ENCODE measurements at regions not wholly inside any gene's neighbourhood (a gene's known extent, or its start where the extent isn't known, plus 50 kb on each side); places are given as distances from the start of the nearest gene placed in this dataset.

DNA sequence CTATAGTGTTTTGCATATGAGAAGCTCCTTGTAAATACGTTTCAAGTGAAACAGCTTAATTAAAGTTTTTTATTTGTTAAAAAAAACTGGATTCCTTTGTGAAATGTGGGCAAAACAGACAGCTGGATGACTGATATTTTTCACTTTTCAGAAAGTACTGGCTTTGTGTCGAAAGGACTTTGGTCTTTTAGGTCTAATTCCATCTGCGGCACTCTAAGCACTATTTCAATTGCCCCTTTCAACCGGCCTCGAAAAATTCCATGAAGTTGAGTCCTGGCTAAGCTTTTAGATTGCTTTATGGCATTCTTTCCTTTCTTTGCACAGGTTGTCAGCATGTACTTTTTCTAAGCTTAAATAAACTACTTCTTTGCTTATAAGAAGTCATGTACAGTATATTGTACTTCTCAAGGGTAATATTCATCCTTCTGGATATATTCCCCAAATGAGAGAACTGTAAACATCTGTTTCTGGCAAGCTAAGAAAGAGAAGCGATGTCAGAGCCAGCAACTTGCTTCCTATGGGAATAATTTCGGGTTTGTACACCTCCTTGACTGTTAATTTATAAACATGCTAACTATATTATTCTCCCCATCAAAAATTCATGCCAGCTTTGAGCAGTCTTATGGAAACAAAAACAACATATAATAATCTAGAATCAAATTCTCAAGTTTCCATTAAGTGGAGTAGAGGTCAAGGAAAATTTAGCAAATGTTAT is 611.3 kb downstream of the ETNK1 start:
- TF ChIP-seq, protein P1, sequence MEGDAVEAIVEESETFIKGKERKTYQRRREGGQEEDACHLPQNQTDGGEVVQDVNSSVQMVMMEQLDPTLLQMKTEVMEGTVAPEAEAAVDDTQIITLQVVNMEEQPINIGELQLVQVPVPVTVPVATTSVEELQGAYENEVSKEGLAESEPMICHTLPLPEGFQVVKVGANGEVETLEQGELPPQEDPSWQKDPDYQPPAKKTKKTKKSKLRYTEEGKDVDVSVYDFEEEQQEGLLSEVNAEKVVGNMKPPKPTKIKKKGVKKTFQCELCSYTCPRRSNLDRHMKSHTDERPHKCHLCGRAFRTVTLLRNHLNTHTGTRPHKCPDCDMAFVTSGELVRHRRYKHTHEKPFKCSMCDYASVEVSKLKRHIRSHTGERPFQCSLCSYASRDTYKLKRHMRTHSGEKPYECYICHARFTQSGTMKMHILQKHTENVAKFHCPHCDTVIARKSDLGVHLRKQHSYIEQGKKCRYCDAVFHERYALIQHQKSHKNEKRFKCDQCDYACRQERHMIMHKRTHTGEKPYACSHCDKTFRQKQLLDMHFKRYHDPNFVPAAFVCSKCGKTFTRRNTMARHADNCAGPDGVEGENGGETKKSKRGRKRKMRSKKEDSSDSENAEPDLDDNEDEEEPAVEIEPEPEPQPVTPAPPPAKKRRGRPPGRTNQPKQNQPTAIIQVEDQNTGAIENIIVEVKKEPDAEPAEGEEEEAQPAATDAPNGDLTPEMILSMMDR (IDR thresholded peaks at IDR 0.05; ENCODE audit: low read depth, low read length, missing input control): no peak
- TF ChIP-seq, protein P2, sequence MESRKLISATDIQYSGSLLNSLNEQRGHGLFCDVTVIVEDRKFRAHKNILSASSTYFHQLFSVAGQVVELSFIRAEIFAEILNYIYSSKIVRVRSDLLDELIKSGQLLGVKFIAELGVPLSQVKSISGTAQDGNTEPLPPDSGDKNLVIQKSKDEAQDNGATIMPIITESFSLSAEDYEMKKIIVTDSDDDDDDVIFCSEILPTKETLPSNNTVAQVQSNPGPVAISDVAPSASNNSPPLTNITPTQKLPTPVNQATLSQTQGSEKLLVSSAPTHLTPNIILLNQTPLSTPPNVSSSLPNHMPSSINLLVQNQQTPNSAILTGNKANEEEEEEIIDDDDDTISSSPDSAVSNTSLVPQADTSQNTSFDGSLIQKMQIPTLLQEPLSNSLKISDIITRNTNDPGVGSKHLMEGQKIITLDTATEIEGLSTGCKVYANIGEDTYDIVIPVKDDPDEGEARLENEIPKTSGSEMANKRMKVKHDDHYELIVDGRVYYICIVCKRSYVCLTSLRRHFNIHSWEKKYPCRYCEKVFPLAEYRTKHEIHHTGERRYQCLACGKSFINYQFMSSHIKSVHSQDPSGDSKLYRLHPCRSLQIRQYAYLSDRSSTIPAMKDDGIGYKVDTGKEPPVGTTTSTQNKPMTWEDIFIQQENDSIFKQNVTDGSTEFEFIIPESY (IDR thresholded peaks at IDR 0.05): no peak
- TF ChIP-seq TAF1 (conservative IDR thresholded peaks at IDR 0.05) (no peak), SP1 (IDR thresholded peaks at IDR 0.05) (no peak), YY1 (IDR thresholded peaks at IDR 0.05) (no peak), GABPA (IDR thresholded peaks at IDR 0.05 in 1 of 2, conservative IDR thresholded peaks at IDR 0.05 in 1 of 2) (no peak)

Measured in liver (tissue), 3 donors.